Loucy (cell line): ENCODE measurements at regions not wholly inside any gene's neighbourhood (a gene's known extent, or its start where the extent isn't known, plus 50 kb on each side); places are given as distances from the start of the nearest gene placed in this dataset.
"Not testable (repeated sequence)": the region's sequence is repeated elsewhere in the genome, so short reads cannot be mapped to it uniquely, and the experiment has no call there.

Experiments
- H2AFZ ChIP-seq: fragments of 200-600 bp; sonication (generic); 2 replicates; pipeline ENCODE4 v1.6.0; 2016; ENCODE audit warnings: antibody characterized with exemption, mild to moderate bottlenecking, low read length, moderate library complexity
- H3F3A ChIP-seq: fragments of 200-600 bp; 2 replicates; pipeline ENCODE4 v1.6.0; 2016; ENCODE audit warnings: antibody characterized with exemption, low read depth, mild to moderate bottlenecking
- H3K27me3 ChIP-seq: fragments of 200-600 bp; sonication (generic); 2 replicates; pipeline ENCODE4 v1.6.1; 2014; ENCODE audit warnings: low read length, mild to moderate bottlenecking; ENCODE audit not compliant: insufficient read depth, poor library complexity, severe bottlenecking
- H3K36me3 ChIP-seq: fragments of 200-600 bp; sonication (generic); 2 replicates; pipeline ENCODE4 v1.6.1; 2016; ENCODE audit warnings: low read length; ENCODE audit not compliant: insufficient read depth
- H3K4me1 ChIP-seq: fragments of 200-600 bp; sonication (generic); 2 replicates; pipeline ENCODE4 v1.5.1; 2014; ENCODE audit warnings: low read length, mild to moderate bottlenecking; ENCODE audit not compliant: insufficient read depth, poor library complexity, severe bottlenecking
- H3K4me2 ChIP-seq: fragments of 200-600 bp; sonication (generic); 2 replicates; pipeline ENCODE4 v1.6.0; 2014; ENCODE audit warnings: antibody characterized with exemption, low read length, low read depth, mild to moderate bottlenecking; ENCODE audit not compliant: poor library complexity, severe bottlenecking
- H3K4me3 ChIP-seq: fragments of 200-600 bp; sonication (generic); 2 replicates; pipeline ENCODE4 v1.5.1; 2014; ENCODE audit warnings: low read length, mild to moderate bottlenecking, mixed read lengths; ENCODE audit not compliant: poor library complexity, severe bottlenecking
- H3K79me2 ChIP-seq: fragments of 200-600 bp; sonication (generic); 2 replicates; pipeline ENCODE4 v1.6.1; 2014; ENCODE audit warnings: low read length; ENCODE audit not compliant: insufficient read depth
- H3K9ac ChIP-seq: fragments of 200-600 bp; sonication (generic); 2 replicates; pipeline ENCODE4 v1.6.0; 2014; ENCODE audit warnings: mild to moderate bottlenecking, low read depth, low read length, moderate library complexity; ENCODE audit not compliant: poor library complexity, severe bottlenecking
- H3K9me2 ChIP-seq: fragments of 200-600 bp; sonication (generic); replicated peaks from 2 replicates; pipeline ENCODE4 v1.6.1; 2016; ENCODE audit warnings: low read depth, low read length, mixed read lengths
- H3K9me3 ChIP-seq: fragments of 200-600 bp; sonication (generic); 2 replicates; pipeline ENCODE4 v1.6.1; 2014; ENCODE audit warnings: mild to moderate bottlenecking, antibody characterized with exemption, low read length, low read depth; ENCODE audit not compliant: insufficient read depth
- H4K20me1 ChIP-seq: fragments of 200-600 bp; sonication (generic); 2 replicates; pipeline ENCODE4 v1.6.0; 2014; ENCODE audit warnings: antibody characterized with exemption, low read length, mild to moderate bottlenecking; ENCODE audit not compliant: insufficient read depth, poor library complexity, severe bottlenecking
- EZH2phosphoT487 ChIP-seq: fragments of 200-600 bp; IDR thresholded peaks from 2 replicates; pipeline ENCODE4 v1.6.1; 2018; ENCODE audit warnings: antibody characterized with exemption, mild to moderate bottlenecking, moderate library complexity, borderline replicate concordance
- TF ChIP-seq, protein P1 (sequence below): fragments of 200-600 bp; sonication (generic); conservative IDR thresholded peaks from 2 replicates; pipeline ENCODE4 v1.5.1; 2014; ENCODE audit warnings: mild to moderate bottlenecking, antibody characterized with exemption, low read length

DNA sequence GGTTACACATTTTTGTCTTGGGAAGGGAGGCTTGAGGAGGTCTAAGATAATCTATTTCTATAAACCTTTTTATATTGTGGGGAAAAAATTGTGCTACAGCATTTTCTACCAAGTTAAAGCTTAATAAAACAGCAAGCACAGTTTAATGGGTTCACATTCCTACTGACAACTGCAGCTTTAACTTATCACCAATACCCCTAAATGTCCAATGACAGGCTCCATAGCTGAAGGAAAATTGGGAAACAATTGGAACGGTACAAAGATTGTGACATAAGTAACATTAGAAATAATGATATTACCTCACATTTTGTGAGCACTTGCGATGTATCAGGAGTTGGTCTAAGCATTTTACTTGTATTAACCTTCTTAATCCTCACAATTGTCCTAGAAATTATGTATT, 79.5 kb upstream of the HAPLN1 start:
- Histone ChIP-seq H3K9me3 (no peaks in the 10 kb centered on the region), H3K4me1 (no peaks in the 10 kb centered on the region), H3K4me2 (no peak overlapping the region), H3K9me2 (no peaks in the 10 kb centered on the region), H2AFZ (no peak overlapping the region), H3K79me2 (no peaks in the 10 kb centered on the region), H3K27me3 (no peaks in the 10 kb centered on the region), H4K20me1 (no peaks in the 10 kb centered on the region), H3K9ac (no peak overlapping the region), H3K4me3 (no peak overlapping the region), H3K36me3 (no peaks in the 10 kb centered on the region), H3F3A (no peaks in the 10 kb centered on the region)
- TF ChIP-seq, protein P1, sequence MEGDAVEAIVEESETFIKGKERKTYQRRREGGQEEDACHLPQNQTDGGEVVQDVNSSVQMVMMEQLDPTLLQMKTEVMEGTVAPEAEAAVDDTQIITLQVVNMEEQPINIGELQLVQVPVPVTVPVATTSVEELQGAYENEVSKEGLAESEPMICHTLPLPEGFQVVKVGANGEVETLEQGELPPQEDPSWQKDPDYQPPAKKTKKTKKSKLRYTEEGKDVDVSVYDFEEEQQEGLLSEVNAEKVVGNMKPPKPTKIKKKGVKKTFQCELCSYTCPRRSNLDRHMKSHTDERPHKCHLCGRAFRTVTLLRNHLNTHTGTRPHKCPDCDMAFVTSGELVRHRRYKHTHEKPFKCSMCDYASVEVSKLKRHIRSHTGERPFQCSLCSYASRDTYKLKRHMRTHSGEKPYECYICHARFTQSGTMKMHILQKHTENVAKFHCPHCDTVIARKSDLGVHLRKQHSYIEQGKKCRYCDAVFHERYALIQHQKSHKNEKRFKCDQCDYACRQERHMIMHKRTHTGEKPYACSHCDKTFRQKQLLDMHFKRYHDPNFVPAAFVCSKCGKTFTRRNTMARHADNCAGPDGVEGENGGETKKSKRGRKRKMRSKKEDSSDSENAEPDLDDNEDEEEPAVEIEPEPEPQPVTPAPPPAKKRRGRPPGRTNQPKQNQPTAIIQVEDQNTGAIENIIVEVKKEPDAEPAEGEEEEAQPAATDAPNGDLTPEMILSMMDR: no peak
- no peak for TF ChIP-seq EZH2phosphoT487

DNA sequence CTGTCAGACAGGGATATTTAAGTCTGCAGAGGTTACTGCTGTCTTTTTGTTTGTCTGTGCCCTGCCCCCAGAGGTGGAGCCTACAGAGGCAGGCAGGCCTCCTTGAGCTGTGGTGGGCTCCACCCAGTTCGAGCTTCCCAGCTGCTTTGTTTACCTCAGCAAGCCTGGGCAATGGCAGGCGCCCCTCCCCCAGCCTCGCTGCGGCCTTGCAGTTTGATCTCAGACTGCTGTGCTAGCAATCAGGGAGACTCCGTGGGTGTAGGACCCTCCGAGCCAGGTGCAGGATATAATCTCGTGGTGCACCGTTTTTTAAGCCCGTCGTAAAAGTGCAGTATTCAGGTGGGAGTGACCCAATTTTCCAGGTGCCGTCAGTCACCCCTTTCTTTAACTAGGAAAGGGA, 78.4 kb upstream of the HAPLN1 start:
- H2AFZ ChIP-seq, H3K4me2 ChIP-seq, H3K4me1 ChIP-seq: not testable (repeated sequence)

DNA sequence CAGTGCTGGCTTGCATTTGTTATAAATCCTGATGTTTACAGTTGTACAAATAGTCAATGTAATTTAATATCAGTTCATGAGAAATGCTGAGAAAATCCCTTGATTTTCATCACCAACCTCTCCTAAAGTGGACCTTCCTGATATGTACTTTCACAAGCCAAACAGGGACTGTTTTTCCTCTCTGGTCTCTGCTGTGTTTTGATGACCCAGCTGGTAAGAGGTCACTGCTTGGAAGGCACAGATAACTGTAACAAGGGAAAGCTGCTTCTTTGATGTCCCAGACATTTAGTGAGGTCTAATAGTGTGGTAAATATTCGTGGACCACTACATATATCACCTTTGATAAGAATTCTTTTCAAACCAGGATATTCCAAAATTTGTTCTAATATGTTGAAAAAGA, 68.7 kb upstream of the HAPLN1 start:
- H3K79me2 ChIP-seq: no peaks in the 10 kb centered on the region
- H3K9me2 ChIP-seq: no peaks in the 10 kb centered on the region
- H3K27me3 ChIP-seq: no peaks in the 10 kb centered on the region
- no peak overlapping the region for H2AFZ ChIP-seq
- no peaks in the 10 kb centered on the region for H3K9me3 ChIP-seq
- H3K36me3 ChIP-seq: no peaks in the 10 kb centered on the region
- H3F3A ChIP-seq: no peaks in the 10 kb centered on the region
- TF ChIP-seq, protein P1: no peak
- TF ChIP-seq EZH2phosphoT487: no peak
- H3K9ac ChIP-seq: no peak overlapping the region
- H3K4me2 ChIP-seq: no peak overlapping the region
- H3K4me3 ChIP-seq: no peak overlapping the region
- H3K4me1 ChIP-seq: no peaks in the 10 kb centered on the region
- H4K20me1 ChIP-seq: no peaks in the 10 kb centered on the region

More for the DNA sequence above, 78.4 kb upstream of the HAPLN1 start:
- not testable (repeated sequence) for H3K36me3 ChIP-seq, H3F3A ChIP-seq, H3K9ac ChIP-seq, H3K9me2 ChIP-seq, H3K9me3 ChIP-seq, H3K79me2 ChIP-seq, H4K20me1 ChIP-seq, H3K27me3 ChIP-seq, H3K4me3 ChIP-seq

DNA sequence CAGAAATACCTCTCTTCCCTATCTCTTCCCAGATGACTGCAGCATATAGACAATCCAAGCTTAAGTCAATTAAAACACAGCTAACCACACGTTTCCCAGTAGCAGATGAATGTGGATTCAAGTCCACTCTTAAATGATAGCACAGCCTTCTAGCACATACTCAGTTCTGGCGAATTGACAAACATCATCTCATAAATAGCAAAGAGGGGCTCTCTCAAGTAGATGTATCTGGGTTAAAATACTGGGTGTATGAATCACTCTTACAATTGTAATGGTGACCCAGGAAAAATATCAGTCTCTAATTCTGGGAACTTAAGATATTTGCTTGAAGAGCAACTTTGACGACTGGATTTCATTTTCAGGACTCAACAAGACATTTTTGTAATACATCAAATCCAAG, 67.0 kb upstream of the HAPLN1 start:
- H3K4me1 ChIP-seq: no peaks in the 10 kb centered on the region
- H3F3A ChIP-seq: no peaks in the 10 kb centered on the region
- no peak overlapping the region for H2AFZ ChIP-seq
- H3K4me3 ChIP-seq: no peak overlapping the region
- no peak overlapping the region for H3K4me2 ChIP-seq
- TF ChIP-seq, protein P1: no peak
- no peak for TF ChIP-seq EZH2phosphoT487
- H3K27me3 ChIP-seq: no peaks in the 10 kb centered on the region
- H3K36me3 ChIP-seq: no peaks in the 10 kb centered on the region
- H3K79me2 ChIP-seq: no peaks in the 10 kb centered on the region
- H4K20me1 ChIP-seq: no peaks in the 10 kb centered on the region
- no peaks in the 10 kb centered on the region for H3K9me2 ChIP-seq
- H3K9ac ChIP-seq: no peak overlapping the region
- H3K9me3 ChIP-seq: no peaks in the 10 kb centered on the region
